ENCODE measurements at regions not wholly inside any gene's neighbourhood (a gene's known extent, or its start where the extent isn't known, plus 50 kb on each side); places are given as distances from the start of the nearest gene placed in this dataset.

DNA sequence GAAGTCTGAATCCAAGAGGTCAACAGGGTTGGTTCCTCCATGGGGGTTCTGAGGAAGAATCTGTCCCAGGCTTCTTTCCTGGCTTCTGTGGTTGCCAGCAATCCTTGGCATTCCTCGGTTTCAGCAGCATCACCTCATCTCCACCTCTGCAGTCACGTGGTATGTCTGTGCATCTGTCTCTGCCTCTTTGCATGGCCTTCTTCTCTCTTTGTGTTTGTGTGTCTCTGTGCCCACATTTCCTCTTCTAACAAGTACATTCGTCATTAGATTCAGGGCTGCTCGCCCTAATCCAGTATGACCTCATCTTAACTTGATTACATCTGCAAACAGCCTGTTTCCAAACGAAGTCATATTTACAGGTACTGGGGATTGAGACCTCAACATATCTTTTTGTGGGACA is 114.0 kb downstream of the BCOR start (continued):
- TF ChIP-seq, protein P1, sequence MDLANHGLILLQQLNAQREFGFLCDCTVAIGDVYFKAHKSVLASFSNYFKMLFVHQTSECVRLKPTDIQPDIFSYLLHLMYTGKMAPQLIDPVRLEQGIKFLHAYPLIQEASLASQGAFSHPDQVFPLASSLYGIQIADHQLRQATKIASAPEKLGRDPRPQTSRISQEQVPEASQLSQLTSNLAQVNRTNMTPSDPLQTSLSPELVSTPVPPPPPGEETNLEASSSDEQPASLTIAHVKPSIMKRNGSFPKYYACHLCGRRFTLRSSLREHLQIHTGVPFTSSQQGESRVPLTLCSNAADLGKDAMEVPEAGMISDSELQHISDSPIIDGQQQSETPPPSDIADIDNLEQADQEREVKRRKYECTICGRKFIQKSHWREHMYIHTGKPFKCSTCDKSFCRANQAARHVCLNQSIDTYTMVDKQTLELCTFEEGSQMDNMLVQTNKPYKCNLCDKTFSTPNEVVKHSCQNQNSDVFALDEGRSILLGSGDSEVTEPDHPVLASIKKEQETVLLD (IDR thresholded peaks at IDR 0.05): no peak
- TF ChIP-seq FOS (IDR thresholded peaks at IDR 0.05; ENCODE audit: extremely low read depth, insufficient read length) (no peak), GABPB2 (CRISPR knock-in tag; conservative IDR thresholded peaks at IDR 0.05) (no peak), ZNF444 (CRISPR knock-in tag; IDR thresholded peaks at IDR 0.05) (no peak), ZNF764 (CRISPR knock-in tag; IDR thresholded peaks at IDR 0.05; ENCODE audit: low read depth) (no peak), CREM (IDR thresholded peaks at IDR 0.05; ENCODE audit: low read depth) (peak; percentile 10; the same call in 1 of the 2 replicates), HNRNPL (IDR thresholded peaks at IDR 0.05; ENCODE audit: low read depth, low read length) (no peak), TCF7L2 (IDR thresholded peaks at IDR 0.05; ENCODE audit: low read depth, low read length) (no peak), FOXJ2 (tag; IDR thresholded peaks at IDR 0.05) (no peak), RAD51 (IDR thresholded peaks at IDR 0.05; ENCODE audit: borderline replicate concordance, low read depth) (peak; percentile 48), NR3C1 (CRISPR knock-in tag; IDR thresholded peaks at IDR 0.05) (no peak), ZBTB7A (IDR thresholded peaks at IDR 0.05; ENCODE audit: borderline replicate concordance, control insufficient read depth, low read depth, low read length) (no peak), RBBP5 (IDR thresholded peaks at IDR 0.05; ENCODE audit: borderline replicate concordance, insufficient read depth, low read length, poor library complexity, severe bottlenecking) (no peak), ZNF217 (CRISPR knock-in tag; IDR thresholded peaks at IDR 0.05) (no peak)
- TF ChIP-seq, protein P2, sequence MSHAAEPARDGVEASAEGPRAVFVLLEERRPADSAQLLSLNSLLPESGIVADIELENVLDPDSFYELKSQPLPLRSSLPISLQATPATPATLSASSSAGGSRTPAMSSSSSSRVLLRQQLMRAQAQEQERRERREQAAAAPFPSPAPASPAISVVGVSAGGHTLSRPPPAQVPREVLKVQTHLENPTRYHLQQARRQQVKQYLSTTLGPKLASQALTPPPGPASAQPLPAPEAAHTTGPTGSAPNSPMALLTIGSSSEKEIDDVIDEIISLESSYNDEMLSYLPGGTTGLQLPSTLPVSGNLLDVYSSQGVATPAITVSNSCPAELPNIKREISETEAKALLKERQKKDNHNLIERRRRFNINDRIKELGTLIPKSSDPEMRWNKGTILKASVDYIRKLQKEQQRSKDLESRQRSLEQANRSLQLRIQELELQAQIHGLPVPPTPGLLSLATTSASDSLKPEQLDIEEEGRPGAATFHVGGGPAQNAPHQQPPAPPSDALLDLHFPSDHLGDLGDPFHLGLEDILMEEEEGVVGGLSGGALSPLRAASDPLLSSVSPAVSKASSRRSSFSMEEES (CRISPR knock-in tag; IDR thresholded peaks at IDR 0.05): peak; percentile 46
- TF ChIP-seq, protein P3, sequence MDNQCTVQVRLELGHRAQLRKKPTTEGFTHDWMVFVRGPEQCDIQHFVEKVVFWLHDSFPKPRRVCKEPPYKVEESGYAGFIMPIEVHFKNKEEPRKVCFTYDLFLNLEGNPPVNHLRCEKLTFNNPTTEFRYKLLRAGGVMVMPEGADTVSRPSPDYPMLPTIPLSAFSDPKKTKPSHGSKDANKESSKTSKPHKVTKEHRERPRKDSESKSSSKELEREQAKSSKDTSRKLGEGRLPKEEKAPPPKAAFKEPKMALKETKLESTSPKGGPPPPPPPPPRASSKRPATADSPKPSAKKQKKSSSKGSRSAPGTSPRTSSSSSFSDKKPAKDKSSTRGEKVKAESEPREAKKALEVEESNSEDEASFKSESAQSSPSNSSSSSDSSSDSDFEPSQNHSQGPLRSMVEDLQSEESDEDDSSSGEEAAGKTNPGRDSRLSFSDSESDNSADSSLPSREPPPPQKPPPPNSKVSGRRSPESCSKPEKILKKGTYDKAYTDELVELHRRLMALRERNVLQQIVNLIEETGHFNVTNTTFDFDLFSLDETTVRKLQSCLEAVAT (IDR thresholded peaks at IDR 0.05): no peak
- TF ChIP-seq, protein P4, sequence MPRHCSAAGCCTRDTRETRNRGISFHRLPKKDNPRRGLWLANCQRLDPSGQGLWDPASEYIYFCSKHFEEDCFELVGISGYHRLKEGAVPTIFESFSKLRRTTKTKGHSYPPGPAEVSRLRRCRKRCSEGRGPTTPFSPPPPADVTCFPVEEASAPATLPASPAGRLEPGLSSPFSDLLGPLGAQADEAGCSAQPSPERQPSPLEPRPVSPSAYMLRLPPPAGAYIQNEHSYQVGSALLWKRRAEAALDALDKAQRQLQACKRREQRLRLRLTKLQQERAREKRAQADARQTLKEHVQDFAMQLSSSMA (CRISPR knock-in tag; IDR thresholded peaks at IDR 0.05): no peak
